ENCODE measurements at regions not wholly inside any gene's neighbourhood (a gene's known extent, or its start where the extent isn't known, plus 50 kb on each side); places are given as distances from the start of the nearest gene placed in this dataset.
"Not testable (repeated sequence)": the region's sequence is repeated elsewhere in the genome, so short reads cannot be mapped to it uniquely, and the experiment has no call there.

DNA sequence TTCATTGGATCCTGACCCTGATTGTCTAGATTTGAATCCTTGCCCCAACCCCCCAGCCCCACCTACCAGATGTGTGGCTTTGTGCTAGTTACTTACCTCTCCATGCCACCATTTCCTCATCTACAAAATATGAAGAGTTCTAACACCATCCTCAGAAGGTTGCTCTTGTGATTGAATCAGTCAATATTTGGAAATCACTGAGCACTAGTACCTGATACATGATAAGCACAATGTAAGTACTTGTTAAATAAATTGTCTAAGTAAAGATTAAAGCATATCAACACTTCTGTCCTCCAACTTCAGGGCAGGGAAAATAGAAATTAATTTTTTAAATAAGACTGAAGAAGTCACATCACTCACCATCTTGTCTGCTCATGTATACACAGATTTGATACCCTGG, 249.6 kb upstream of the KLF3 start:
- no peak for DNase-seq

DNA sequence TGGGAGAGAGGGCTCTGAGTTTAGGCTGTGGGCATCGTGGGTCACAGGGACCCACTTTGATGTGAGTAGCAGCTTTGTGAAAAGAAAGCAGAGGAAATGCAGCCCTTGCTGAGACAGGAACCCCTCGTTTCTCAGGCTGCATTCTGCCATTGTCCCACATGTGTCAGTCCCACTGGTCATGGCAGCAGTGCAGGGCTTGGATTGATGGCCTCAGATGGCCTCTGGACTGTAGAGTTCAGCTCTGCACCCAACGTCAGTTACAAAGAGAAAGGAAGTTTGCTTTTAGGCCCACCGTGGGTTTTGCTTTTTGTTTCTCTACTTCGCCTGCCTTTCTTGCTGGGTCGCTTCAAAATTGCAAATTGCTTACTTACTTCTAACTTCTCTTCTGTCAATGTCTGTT, 248.3 kb upstream of the KLF3 start:
- DNase-seq, result no peak

DNA sequence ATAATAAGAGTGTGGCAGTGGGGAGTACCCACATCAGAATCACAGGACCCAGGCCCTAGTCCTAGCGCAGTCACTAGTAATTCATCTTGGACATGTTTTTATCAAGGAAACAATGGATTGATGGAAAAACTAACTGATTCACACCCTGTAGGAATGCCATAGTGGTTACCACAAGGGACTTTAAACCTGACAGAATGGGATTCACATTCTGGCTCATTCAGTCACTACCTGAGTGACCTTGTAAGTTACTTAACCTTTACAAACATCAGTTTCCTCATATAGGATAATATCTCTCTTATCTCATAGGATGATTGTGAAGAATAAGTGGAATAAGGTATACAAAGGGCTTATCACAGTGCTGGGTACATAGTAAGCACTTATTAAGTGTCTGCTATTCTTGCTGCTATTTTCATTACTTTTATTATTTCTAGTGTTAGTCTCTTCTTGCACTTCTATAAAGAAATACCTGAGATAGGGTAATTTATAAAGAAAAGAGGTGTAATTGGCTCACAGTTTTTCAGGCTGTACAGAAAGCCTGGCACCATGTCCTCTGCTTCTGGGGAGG, 247.5 kb upstream of the KLF3 start:
- DNase-seq, result no peak

GRCh38 chr4:38420254-38420653, 243.7 kb upstream of the KLF3 start:
- not testable (repeated sequence) for DNase-seq

GRCh38 chr4:38422850-38423249, 241.1 kb upstream of the KLF3 start:
- no peak for DNase-seq

GRCh38 chr4:38424151-38424871, 239.7 kb upstream of the KLF3 start:
- peak in 2 of 56 donors; percentile 1 to 2 for DNase-seq

DNA sequence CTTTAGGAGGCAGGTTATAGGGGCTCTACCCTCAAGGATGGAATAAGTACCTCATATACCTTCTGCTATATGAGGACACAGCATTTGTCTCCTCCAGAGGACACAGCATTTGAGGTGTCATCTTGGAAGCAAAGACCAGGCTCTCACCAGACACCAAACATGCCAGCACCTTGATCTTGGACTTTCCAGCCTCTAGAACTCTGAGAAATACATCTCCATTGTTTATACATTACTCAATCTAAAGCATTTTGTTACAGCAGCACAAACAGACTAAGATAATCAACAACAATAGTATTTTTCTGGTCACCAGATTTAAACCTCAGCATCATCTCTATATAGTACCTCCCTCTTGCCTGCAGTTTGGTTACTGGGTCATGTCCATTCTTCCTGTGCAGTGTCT, 237.5 kb upstream of the KLF3 start:
- no peak for DNase-seq

DNA sequence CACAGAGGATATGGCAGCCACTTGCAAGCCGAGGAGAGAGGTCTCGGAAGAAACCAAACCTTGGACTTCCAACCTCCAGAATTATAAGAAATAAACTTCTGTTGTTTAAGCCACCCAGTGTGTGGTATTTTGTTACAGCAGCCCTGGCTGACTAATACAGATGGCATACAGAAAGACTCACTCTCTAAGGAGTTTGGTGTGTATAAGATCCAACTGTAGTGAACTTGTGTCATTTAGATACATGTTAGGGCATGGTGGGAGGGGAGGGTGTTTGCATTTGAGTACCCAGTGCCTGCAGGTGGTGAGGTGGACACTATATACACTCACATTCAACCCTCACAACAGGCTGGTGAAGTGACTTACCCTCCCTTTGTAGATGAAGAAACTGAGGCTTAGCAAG, 233.2 kb upstream of the KLF3 start:
- DNase-seq, result no peak

DNA sequence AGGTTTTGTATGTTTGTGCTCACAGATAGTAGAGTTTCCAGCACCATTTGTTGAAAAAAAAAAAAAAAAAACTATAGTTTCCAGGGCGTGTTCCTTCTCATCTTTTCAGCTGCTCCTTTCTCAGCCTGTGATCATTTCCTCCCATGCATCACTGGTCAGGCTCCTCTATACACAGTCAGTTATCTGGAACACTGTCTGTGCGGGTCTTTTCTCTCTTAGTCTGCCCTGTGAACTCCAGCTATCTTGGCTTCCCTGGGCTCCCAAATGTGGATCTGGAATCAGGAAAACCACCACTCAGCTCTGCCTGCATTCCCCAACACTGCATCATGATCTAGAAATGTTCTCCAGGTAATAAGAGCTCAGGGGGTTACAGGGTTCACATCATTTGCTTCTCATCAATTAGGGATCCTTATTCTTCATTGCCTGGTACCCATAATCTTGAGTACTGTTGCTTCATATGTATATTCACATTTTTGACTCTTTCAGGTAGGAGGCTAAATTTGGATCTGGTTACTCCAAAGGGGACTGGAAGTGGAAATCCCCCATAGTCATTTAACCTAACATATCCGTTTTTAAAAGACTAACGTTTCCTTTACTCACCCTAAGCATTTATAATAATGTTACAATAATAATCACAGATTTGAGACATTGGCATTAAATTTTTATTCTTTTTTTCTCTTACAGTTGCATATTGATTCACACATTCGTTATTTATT, 221.8 kb upstream of the KLF3 start:
- no peak for DNase-seq

DNA sequence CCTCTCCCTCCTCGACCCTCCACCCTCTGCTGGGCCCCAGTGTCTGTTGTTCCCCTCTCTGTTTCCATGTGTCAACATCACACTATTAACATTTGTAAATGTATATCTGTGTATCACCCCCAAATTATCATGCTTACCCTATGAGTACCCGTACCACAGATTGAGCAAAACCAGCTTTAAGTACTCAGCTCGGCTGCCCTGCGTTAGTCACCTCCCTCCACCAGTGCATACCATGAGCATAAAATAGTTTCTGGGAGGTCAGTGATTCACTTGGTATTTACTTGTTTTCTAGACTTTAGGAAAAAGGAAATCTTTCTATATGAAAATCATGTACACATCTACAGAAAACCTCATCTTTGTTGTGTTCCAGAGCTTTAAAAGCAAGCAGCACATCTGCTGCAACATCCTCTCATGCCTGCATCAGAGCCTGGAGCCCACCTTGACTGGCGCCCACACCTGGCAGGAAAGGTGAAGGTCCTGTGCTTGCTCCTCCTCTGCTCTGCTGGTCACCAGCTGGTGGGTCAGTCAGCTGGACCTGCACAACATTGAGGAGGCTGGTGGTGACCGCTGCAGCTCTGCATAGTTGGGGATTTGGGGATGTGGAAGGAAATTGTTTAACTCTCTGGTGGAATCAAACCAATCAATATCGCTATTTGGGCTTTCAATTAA, 214.4 kb upstream of the KLF3 start:
- no peak for DNase-seq

DNA sequence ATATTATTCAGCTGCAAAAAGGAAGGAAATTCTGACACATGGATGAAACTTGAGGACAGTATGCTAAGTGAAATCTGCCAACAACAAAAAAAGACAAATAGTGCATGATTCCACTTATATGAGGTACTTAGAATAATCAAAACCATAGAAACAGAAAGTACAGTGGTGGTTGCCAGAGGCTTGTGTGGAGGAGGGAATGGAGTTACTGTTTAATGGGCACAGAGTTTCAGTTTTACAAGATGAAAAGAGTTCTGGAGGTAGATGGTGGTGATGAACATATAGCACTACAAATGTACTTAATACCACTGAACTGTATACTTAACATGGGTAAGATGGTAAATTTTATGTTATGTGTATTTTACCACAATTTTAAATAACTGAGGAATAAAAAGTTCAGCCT, 212.0 kb upstream of the KLF3 start:
- no peak for DNase-seq

DNA sequence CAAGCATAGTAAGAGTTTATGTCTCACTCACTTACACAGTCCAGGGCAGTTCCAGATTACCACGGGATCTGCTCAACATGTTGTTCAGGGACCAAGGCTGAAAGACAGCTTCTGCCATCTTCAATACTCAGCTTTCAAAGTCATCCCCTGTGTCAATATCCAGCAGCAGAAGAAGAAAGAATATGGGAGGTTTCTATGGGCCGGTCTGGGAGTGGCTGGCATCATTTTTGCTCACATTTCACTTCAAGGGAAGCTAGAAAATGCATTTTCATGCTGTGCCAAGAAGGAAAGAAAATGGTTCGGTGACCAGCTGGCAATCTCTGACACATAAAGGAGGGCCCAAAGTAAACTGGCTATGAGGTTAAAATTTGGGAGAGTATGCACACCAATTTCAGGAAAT, 211.5 kb upstream of the KLF3 start:
- no peak for DNase-seq

GRCh38 chr4:38453253-38453881, 210.6 kb upstream of the KLF3 start:
- DNase-seq, result no peak

DNA sequence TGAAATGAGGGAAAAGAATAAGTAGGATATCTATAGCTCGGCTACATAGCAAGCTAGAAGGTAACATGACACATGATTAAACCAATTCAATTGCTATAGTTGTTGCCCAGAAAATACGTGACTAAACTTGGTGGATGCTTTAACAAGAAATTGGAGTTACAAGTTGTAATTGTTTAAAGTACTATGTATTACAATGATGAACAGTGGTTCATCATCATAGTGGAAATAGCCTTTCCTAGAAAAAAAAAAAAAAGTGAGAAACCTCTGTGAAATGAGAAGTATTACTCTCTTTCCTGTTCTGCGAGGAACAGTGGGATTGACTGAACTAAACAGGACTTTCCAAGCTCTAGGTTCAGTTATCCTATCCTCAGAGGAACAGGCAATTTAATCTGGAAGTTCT, 209.7 kb upstream of the KLF3 start:
- DNase-seq, result no peak

- DNase-seq, result no peak
Observed at GRCh38 chr4:38455092-38455862, 208.7 kb upstream of the KLF3 start.

DNA sequence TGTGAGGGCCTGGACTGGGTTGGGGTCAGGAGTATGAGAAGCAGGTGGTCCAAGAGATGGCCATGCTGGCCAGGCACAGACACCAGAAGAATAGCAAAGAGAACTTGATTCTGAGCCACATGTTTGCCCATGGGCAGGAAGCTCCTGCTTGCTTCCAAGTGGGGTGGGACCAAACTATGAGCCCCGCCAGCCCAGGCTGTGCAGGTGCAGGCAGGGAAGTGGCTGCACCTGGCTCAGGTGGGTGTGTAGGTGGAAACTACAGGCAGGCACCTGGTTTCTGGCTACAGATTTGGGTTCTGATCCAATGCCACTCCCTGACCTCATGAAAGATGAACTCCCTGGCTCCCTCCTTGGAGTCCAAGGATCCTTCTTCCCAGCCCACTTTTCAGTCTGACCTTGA, 207.9 kb upstream of the KLF3 start:
- DNase-seq, result no peak

GRCh38 chr4:38461342-38461741, 202.7 kb upstream of the KLF3 start:
- DNase-seq, result no peak

DNA sequence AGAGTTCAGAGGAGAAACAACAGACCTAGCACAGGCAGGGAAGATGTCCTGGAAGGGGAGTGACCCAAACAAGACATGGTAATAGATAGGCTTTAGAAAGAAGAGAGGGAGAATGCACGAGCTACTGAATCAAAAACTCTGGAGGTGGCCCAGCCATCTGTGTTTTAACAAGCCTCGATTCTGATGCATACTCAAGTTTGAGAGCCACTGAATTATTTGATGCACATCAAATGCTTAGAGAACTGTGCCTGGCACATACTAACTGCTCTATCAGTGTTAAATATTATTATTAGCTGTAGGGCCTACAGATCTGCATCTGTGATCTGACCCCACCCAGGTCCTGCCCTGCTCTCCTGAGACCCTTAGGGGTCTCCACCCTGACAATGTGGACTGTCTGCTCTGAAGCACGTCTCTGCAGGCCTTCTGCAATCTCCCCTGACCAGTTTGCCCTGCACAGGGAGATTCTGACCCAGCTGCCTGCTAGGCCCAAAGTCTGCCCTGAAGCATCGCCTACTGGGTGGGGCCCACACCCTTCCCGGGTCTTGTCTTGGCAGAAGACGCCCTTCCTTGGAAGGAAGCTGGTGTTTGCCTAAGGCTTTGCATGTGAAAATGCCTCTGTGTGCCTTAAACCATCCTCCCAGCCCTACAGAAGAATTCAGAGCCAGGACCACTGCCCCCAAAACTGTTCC, 201.5 kb upstream of the KLF3 start:
- DNase-seq, result no peak

- DNase-seq, result no peak
Observed at GRCh38 chr4:38463268-38463958, 200.6 kb upstream of the KLF3 start.

DNA sequence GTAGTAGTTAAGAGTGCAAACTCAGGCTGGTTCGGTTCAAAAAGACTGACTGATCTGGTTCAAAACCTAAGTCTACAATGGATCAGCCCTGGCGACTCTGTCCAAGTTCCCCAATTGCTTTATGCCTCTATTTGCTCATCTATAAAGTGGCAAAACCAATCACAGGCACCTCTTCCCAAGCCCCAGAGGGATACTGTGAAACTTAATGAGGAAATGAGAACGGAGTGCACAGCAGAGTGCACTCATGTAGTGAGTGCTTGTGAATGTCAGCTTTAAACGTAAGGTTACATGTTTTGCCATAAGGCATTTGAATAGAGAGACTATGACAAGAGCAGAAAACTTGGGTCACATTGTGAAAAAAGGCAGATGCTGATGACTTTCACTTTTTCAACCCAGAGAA, 199.7 kb upstream of the KLF3 start:
- no peak for DNase-seq

Data from nucleus accumbens (tissue), 56 donors.